ENCODE measurements at regions not wholly inside any gene's neighbourhood (a gene's known extent, or its start where the extent isn't known, plus 50 kb on each side); places are given as distances from the start of the nearest gene placed in this dataset.

DNA sequence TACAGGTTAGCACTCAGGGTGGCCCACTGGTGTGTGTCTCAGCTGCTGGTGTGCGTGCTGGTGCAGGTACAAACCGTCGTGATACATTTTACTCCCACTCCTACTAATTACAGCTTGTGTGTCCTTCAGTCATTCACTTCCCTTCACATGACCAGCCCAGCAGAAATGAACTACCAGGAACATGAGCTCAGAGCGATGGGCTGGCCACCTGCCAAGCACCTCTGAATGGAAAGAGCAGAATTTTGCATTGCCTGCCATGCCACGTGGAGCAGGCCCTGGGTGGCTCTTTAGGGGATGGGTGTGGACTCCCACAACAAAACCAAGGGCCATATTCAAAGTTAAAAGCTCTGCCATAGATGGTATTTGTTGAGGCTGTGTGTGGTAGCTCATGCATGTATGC is 58.9 kb upstream of the PGM2 start:
- Histone ChIP-seq H3K27ac (replicated peaks) (peak overlapping the region; percentile 53), H3K27me3 (ENCODE audit: insufficient read depth, poor library complexity, severe bottlenecking) (no peaks in the 10 kb centered on the region), H3K4me3 (replicated peaks; ENCODE audit: insufficient read depth, low read length) (no peak overlapping the region)
- DNase-seq (ENCODE audit: low read depth in 1 of 2, low spot score in 1 of 2): peak in 1 of 2 experiments; percentile 78
- TF ChIP-seq, protein P1, sequence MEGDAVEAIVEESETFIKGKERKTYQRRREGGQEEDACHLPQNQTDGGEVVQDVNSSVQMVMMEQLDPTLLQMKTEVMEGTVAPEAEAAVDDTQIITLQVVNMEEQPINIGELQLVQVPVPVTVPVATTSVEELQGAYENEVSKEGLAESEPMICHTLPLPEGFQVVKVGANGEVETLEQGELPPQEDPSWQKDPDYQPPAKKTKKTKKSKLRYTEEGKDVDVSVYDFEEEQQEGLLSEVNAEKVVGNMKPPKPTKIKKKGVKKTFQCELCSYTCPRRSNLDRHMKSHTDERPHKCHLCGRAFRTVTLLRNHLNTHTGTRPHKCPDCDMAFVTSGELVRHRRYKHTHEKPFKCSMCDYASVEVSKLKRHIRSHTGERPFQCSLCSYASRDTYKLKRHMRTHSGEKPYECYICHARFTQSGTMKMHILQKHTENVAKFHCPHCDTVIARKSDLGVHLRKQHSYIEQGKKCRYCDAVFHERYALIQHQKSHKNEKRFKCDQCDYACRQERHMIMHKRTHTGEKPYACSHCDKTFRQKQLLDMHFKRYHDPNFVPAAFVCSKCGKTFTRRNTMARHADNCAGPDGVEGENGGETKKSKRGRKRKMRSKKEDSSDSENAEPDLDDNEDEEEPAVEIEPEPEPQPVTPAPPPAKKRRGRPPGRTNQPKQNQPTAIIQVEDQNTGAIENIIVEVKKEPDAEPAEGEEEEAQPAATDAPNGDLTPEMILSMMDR (IDR thresholded peaks at IDR 0.05; ENCODE audit: insufficient read depth, low read length): no peak
- no peak for TF ChIP-seq GABPA (IDR thresholded peaks at IDR 0.05; ENCODE audit: low read depth)
- peak; percentile 52; the same call in 1 of the 2 replicates for TF ChIP-seq SPI1 (IDR thresholded peaks at IDR 0.05; ENCODE audit: borderline replicate concordance, low read depth)
- TF ChIP-seq, protein P2, sequence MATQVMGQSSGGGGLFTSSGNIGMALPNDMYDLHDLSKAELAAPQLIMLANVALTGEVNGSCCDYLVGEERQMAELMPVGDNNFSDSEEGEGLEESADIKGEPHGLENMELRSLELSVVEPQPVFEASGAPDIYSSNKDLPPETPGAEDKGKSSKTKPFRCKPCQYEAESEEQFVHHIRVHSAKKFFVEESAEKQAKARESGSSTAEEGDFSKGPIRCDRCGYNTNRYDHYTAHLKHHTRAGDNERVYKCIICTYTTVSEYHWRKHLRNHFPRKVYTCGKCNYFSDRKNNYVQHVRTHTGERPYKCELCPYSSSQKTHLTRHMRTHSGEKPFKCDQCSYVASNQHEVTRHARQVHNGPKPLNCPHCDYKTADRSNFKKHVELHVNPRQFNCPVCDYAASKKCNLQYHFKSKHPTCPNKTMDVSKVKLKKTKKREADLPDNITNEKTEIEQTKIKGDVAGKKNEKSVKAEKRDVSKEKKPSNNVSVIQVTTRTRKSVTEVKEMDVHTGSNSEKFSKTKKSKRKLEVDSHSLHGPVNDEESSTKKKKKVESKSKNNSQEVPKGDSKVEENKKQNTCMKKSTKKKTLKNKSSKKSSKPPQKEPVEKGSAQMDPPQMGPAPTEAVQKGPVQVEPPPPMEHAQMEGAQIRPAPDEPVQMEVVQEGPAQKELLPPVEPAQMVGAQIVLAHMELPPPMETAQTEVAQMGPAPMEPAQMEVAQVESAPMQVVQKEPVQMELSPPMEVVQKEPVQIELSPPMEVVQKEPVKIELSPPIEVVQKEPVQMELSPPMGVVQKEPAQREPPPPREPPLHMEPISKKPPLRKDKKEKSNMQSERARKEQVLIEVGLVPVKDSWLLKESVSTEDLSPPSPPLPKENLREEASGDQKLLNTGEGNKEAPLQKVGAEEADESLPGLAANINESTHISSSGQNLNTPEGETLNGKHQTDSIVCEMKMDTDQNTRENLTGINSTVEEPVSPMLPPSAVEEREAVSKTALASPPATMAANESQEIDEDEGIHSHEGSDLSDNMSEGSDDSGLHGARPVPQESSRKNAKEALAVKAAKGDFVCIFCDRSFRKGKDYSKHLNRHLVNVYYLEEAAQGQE (IDR thresholded peaks at IDR 0.05; ENCODE audit: insufficient replicate concordance, low read depth): no peak
- TF ChIP-seq POLR2AphosphoS5 (IDR thresholded peaks at IDR 0.05; ENCODE audit: low read depth): peak; percentile 76

DNA sequence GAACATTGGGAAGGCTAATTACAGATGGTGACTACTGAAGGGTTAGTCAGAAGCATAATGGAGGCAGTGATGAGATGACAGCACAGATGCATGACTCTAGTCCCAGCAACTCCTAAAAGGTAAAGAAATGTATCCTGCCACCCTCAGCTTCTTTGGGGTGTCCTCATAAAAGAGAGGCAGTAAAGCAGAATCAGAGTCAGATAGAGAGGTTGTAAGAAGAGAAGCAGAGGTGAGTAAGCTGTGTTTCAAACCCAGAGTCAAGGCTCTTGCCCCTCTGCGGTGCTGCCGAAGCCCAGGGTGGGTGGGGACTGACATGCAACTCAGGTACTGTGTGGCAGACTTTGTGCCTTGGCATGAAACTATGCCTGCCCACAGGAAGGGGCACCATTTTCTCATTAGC is 59.5 kb upstream of the PGM2 start:
- Histone ChIP-seq H3K4me3 (replicated peaks; ENCODE audit: insufficient read depth, low read length) (no peak overlapping the region), H3K27me3 (ENCODE audit: insufficient read depth, poor library complexity, severe bottlenecking) (no peaks in the 10 kb centered on the region), H3K27ac (replicated peaks) (peak overlapping the region; percentile 53)
- DNase-seq (ENCODE audit: low read depth in 1 of 2, low spot score in 1 of 2): no peak
- no peak for TF ChIP-seq SPI1 (IDR thresholded peaks at IDR 0.05; ENCODE audit: borderline replicate concordance, low read depth)
- TF ChIP-seq, protein P1 (IDR thresholded peaks at IDR 0.05; ENCODE audit: insufficient read depth, low read length): no peak
- no peak for TF ChIP-seq POLR2AphosphoS5 (IDR thresholded peaks at IDR 0.05; ENCODE audit: low read depth)

DNA sequence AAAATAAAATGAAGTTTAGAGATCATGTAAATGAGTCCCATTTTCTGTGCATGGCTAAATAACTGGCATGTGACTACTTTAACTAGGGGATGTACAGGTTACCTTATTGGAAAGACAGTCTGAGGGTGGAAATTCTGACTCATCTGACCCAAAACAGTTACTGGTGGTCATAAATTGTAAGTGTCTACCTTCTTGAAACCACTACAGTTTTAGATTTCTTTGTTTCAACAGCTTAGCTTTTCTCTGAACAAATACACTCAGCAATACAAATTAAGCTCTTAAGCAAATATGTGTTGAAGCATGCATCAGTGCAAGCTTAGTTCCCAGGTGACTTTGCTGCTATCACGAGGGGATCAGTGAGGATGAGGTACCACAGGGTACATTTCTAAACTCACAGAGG is 60.7 kb upstream of the PGM2 start:
- no peak overlapping the region for H3K4me3 ChIP-seq (replicated peaks; ENCODE audit: insufficient read depth, low read length)
- no peaks in the 10 kb centered on the region for H3K27me3 ChIP-seq (ENCODE audit: insufficient read depth, poor library complexity, severe bottlenecking)
- no peak overlapping the region for H3K27ac ChIP-seq (replicated peaks)
- no peak for DNase-seq (ENCODE audit: low read depth in 1 of 2, low spot score in 1 of 2)
- TF ChIP-seq, protein P1 (IDR thresholded peaks at IDR 0.05; ENCODE audit: insufficient read depth, low read length): no peak
- TF ChIP-seq, protein P2 (IDR thresholded peaks at IDR 0.05; ENCODE audit: insufficient replicate concordance, low read depth): no peak
- no peak for TF ChIP-seq POLR2AphosphoS5 (IDR thresholded peaks at IDR 0.05; ENCODE audit: low read depth)

DNA sequence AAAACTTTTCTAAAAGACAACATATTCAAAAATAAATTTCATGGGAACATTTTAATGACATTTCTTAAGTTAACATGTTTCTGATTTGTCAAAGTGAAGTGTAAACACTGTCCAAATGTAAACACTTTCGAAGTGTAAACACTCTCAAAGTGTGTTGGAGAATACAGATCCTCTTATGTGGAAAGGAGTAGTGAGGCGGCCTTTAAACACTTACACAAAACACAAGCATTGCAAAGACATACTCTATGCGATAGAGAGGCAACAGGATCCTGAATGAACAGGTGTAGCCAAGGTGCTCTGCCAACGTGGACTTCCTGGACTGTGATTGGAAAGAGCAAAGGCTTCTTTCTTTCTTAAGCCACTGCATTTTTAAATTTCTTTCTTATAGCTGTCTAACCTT is 62.7 kb upstream of the PGM2 start:
- Histone ChIP-seq H3K27ac (replicated peaks) (no peak overlapping the region), H3K27me3 (ENCODE audit: insufficient read depth, poor library complexity, severe bottlenecking) (no peaks in the 10 kb centered on the region), H3K4me3 (replicated peaks; ENCODE audit: insufficient read depth, low read length) (no peak overlapping the region)
- TF ChIP-seq, protein P1 (IDR thresholded peaks at IDR 0.05; ENCODE audit: insufficient read depth, low read length): no peak
- TF ChIP-seq GABPA (IDR thresholded peaks at IDR 0.05; ENCODE audit: low read depth): no peak
- DNase-seq (ENCODE audit: low read depth in 1 of 2, low spot score in 1 of 2): no peak

Data from HL-60 (cell line).